Loucy (cell line): ENCODE measurements at regions not wholly inside any gene's neighbourhood (a gene's known extent, or its start where the extent isn't known, plus 50 kb on each side); places are given as distances from the start of the nearest gene placed in this dataset.

Source experiments
- EZH2phosphoT487 ChIP-seq: fragments of 200-600 bp; IDR thresholded peaks from 2 replicates; pipeline ENCODE4 v1.6.1; 2018; ENCODE audit warnings: antibody characterized with exemption, mild to moderate bottlenecking, moderate library complexity, borderline replicate concordance
- TF ChIP-seq, protein P1 (sequence below): fragments of 200-600 bp; sonication (generic); conservative IDR thresholded peaks from 2 replicates; pipeline ENCODE4 v1.5.1; 2014; ENCODE audit warnings: mild to moderate bottlenecking, antibody characterized with exemption, low read length

DNA sequence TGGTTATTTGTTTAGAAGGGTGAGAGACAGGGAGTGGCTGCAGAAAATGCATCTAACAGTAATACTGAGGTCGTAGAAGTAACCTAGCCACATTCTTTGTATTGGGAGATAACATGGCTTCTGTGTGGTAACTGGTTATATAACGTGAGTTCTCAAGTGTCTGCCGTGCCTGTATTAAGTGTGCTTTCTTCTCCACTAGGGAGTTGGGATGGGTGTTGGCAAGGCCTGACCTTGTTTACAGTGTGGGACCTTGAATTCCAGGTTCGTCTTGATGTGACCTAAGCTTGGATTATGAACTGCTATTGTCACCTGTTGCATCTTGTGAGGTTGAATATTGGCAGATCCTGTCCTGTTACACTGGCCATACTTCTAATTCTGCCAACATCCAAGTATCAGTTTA, 145.3 kb upstream of the NAMPT start:
- TF ChIP-seq, protein P1, sequence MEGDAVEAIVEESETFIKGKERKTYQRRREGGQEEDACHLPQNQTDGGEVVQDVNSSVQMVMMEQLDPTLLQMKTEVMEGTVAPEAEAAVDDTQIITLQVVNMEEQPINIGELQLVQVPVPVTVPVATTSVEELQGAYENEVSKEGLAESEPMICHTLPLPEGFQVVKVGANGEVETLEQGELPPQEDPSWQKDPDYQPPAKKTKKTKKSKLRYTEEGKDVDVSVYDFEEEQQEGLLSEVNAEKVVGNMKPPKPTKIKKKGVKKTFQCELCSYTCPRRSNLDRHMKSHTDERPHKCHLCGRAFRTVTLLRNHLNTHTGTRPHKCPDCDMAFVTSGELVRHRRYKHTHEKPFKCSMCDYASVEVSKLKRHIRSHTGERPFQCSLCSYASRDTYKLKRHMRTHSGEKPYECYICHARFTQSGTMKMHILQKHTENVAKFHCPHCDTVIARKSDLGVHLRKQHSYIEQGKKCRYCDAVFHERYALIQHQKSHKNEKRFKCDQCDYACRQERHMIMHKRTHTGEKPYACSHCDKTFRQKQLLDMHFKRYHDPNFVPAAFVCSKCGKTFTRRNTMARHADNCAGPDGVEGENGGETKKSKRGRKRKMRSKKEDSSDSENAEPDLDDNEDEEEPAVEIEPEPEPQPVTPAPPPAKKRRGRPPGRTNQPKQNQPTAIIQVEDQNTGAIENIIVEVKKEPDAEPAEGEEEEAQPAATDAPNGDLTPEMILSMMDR: no peak
- no peak for TF ChIP-seq EZH2phosphoT487
